GM20000 (cell line): ENCODE measurements at regions not wholly inside any gene's neighbourhood (a gene's known extent, or its start where the extent isn't known, plus 50 kb on each side); places are given as distances from the start of the nearest gene placed in this dataset.

Experiments
- DNase-seq: peaks from one replicate; pipeline ENCODE4 v3.0.0; 2012; ENCODE audit warnings: low spot score
- TF ChIP-seq, protein P1 (sequence below): IDR thresholded peaks from 2 replicates; pipeline ENCODE4 v1.5.1; 2012; ENCODE audit warnings: mild to moderate bottlenecking, control low read depth; ENCODE audit errors: extremely low read depth, missing control alignments

DNA sequence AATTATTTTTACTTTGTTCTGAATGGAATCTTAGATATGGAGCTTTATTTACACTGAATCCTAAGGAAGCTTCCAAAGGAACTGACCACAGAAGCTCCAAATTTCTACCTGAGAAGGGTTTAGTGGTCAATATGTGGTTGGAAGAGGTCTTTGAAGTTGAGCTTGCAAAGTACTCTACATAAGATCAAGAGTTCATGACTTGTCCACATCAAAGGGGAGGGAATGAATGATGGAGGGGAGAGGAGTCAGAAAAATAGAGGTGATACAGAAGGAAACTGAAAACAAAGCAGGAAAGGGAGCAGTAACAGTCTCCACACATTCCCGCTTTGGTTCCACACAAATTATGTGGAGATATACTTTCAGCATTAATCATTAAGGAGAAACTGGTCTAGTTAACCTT, 450.9 kb downstream of the HINT1 start:
- TF ChIP-seq, protein P1, sequence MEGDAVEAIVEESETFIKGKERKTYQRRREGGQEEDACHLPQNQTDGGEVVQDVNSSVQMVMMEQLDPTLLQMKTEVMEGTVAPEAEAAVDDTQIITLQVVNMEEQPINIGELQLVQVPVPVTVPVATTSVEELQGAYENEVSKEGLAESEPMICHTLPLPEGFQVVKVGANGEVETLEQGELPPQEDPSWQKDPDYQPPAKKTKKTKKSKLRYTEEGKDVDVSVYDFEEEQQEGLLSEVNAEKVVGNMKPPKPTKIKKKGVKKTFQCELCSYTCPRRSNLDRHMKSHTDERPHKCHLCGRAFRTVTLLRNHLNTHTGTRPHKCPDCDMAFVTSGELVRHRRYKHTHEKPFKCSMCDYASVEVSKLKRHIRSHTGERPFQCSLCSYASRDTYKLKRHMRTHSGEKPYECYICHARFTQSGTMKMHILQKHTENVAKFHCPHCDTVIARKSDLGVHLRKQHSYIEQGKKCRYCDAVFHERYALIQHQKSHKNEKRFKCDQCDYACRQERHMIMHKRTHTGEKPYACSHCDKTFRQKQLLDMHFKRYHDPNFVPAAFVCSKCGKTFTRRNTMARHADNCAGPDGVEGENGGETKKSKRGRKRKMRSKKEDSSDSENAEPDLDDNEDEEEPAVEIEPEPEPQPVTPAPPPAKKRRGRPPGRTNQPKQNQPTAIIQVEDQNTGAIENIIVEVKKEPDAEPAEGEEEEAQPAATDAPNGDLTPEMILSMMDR, result no peak
- DNase-seq, result no peak

DNA sequence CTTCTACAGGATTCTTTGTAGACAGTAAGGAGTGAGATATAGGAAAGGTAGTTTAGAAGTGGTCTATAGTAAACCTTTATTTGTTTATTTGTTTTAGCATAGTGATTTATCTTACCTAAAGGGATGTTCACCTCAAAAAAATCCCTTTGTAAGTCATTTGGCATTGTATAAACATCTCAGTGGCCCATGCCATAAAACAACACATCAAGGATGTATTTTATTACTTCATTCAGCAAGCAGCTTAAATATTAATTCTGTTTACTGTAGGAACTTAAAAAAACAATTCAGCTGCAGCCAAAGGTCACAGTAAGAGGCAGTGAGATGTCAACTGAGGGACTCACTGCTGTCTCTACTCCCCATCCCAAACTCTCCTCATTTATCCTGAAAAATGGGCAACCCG, 452.7 kb downstream of the HINT1 start:
- TF ChIP-seq, protein P1, result no peak

DNA sequence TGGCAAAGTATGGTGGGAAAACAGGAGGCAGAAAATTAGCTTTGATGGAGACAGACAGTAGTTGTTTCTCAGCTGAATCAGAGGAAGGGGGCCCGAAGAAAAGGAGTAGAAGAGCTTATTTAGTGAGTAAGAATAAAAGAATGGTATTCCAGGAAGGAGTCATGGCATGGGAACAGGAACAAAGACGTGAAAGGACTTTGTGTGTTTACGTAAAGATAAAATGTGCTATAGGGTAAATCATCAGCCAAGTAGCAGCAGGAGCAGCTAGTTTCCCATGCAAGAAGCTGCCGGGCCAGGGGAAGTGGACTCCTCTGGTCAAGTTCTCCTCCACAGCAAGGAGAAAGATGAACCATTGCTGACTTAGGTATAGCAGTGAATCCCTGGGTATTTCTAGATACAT, 454.5 kb downstream of the HINT1 start:
- no peak for DNase-seq
- TF ChIP-seq, protein P1, result no peak

More for the DNA sequence above, 452.7 kb downstream of the HINT1 start:
- DNase-seq, result no peak

DNA sequence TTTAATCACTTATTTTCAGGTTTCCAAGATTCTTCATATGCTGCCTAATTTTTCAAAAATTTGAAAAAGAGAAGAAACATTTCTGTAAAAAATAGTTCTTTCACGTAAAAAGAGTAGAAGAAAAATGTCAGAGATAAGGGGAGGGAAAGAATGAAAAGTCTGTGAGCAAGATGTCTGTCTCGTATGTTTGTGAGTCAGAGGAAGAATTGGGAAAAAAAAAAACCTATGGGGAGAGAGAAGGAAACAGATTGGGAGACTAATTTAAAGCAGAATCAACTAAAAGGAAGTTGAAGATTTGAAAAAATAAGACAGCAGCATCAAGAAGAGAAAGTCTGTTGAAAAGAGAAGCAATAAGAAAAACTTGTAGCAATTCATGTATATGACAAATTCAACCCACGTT, 456.3 kb downstream of the HINT1 start:
- TF ChIP-seq, protein P1, result no peak

DNA sequence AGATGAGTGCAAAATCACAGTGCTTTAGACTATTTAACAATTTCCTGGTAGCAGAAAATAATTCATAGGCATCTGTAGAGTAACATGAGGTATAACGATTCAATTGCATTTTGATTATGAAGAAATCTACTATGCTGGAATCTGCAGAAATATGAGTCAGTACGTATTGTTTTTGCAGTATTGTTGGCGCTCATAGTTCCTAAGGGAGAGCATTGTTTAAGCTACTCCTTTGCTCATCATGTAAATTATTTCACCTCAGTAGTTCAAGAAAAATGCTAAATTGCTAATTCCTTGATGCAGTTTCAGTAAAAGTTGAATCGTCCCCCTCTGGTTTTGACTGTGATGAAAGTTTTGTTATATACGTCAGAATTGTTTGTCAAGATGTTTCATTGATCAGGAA, 458.4 kb downstream of the HINT1 start:
- TF ChIP-seq, protein P1, result no peak
- no peak for DNase-seq

More for the DNA sequence above, 456.3 kb downstream of the HINT1 start:
- DNase-seq, result no peak

DNA sequence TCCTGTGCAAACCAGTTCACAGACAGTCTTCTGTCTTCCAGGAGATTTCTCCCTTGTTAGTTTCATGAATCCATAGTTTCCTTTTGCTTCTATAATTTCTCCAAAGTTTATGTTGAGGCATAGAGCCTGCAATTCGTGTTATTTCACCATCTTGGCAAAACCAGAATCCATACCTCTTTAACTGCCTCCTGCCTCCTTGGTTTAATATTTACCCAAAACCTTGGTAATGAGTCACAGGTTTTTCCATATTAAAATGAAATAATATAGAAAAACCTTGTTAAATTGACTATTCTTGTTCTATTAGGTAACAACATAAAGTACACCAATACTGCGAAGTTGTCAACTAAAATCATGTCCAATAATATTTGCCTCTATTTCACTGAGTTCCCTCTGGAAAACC, 459.7 kb downstream of the HINT1 start:
- no peak for DNase-seq
- TF ChIP-seq, protein P1, result no peak

DNA sequence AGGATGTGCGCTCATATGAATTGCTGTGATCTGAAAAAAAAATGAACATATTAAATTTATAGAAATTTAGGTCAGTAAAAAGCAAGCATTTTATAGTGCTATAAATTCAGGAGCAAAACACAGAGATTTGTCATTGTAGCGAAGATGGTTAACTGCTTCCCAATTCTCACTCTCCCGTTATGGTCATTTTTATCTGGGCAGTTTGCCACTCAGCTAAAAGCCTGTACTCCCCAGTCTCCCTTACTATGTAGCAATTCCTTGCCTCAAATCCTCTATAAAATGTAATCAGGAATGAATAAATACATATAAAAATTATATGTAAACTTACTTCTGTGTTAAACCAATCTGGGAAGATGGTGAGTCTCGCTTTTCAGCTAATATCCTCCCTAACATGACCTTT, 471.5 kb downstream of the HINT1 start:
- DNase-seq, result no peak
- TF ChIP-seq, protein P1, result no peak

DNA sequence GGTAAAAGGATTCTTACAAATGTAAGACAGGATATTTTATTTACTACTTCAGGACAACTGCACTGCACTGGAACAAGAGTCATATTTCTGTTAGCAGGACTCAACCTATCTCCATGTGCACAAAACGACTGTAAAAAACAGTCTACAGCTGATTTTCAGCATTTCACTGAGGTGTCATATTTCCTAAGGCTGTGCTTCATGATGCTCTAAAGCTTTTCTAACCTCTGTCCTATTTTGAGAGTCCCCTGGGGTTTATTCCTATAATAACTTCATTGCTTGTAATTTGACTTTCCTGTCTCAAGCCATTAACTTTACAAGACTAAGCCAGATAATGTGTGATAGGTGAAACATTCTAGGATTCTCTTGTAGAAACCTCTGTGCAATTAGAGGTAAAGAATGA, 472.3 kb downstream of the HINT1 start:
- no peak for DNase-seq
- TF ChIP-seq, protein P1, result no peak
